ENCODE measurements at regions not wholly inside any gene's neighbourhood (a gene's known extent, or its start where the extent isn't known, plus 50 kb on each side); places are given as distances from the start of the nearest gene placed in this dataset.

- CTCF ChIA-PET: no interaction called here
- Mint-ChIP-seq H3K9me3 (no peaks in the 10 kb centered on the region), H3K4me3 (no peak overlapping the region), H3K36me3 (ENCODE audit: low read depth) (no peaks in the 10 kb centered on the region), H3K27ac (no peak overlapping the region), H3K4me1 (ENCODE audit: low read depth) (peaks cover 4% of the 10 kb centered on the region), H3K27me3 (peaks cover 74% of the 10 kb centered on the region)
- Histone ChIP-seq H3K27me3 (ENCODE audit: control insufficient read depth in 1 of 2, insufficient read depth in 2 of 2, low read length in 2 of 2) (peaks cover 30 to 57% of the 10 kb centered on the region in 2 experiments), H3K27ac (ENCODE audit: low read depth in 1 of 2, low read length in 2 of 2) (no peak overlapping the region), H3K36me3 (ENCODE audit: insufficient read depth, low read length) (no peaks in the 10 kb centered on the region), H3K9me3 (ENCODE audit: control insufficient read depth in 1 of 2, insufficient read depth in 1 of 2, low read length in 2 of 2) (peaks cover 0 to 9% of the 10 kb centered on the region in 2 experiments), H3K4me1 (ENCODE audit: insufficient read depth, low read length) (peaks cover 13% of the 10 kb centered on the region), H3K4me3 (ENCODE audit: low read length) (no peak overlapping the region)
- intact Hi-C loops (cut with DNase I, micrococcal nuclease): no loop called here
- DNase-seq: no peak
- TF ChIP-seq, protein P1, sequence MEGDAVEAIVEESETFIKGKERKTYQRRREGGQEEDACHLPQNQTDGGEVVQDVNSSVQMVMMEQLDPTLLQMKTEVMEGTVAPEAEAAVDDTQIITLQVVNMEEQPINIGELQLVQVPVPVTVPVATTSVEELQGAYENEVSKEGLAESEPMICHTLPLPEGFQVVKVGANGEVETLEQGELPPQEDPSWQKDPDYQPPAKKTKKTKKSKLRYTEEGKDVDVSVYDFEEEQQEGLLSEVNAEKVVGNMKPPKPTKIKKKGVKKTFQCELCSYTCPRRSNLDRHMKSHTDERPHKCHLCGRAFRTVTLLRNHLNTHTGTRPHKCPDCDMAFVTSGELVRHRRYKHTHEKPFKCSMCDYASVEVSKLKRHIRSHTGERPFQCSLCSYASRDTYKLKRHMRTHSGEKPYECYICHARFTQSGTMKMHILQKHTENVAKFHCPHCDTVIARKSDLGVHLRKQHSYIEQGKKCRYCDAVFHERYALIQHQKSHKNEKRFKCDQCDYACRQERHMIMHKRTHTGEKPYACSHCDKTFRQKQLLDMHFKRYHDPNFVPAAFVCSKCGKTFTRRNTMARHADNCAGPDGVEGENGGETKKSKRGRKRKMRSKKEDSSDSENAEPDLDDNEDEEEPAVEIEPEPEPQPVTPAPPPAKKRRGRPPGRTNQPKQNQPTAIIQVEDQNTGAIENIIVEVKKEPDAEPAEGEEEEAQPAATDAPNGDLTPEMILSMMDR (IDR thresholded peaks at IDR 0.05): no peak
- POLR2A ChIA-PET: no interaction called here
- ATAC-seq (ENCODE audit: poor library complexity): no peak
Observed at GRCh38 chr10:23695825-23696420, 257.0 kb downstream of the OTUD1 start.

DNA sequence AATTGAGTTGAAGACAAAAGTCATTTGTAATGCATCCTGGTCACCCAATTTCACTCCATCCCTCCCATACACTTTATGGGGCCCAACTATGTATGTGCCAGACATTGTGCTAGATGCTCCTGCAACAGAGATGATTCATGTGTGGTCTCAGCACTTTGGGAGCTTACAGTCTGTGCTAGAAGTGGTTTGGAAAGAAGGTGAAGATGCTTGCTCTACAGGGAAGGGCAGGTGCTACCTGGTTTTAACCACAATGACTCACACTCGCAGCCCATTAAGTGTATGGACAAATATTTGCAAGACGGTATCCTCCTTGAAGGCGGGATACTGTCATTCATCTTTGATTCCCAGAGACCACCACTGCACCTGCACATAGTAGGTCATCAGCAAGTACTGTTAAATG lies 257.6 kb downstream of the OTUD1 start:
- intact Hi-C loops (cut with DNase I, micrococcal nuclease): no loop called here
- ATAC-seq (ENCODE audit: poor library complexity) (no peak), DNase-seq (no peak)
- Histone ChIP-seq H3K4me3 (ENCODE audit: low read length) (no peak overlapping the region), H3K4me1 (ENCODE audit: insufficient read depth, low read length) (peaks cover 13% of the 10 kb centered on the region), H3K36me3 (ENCODE audit: insufficient read depth, low read length) (no peaks in the 10 kb centered on the region), H3K27me3 (ENCODE audit: control insufficient read depth in 1 of 2, insufficient read depth in 2 of 2, low read length in 2 of 2) (peaks cover 27 to 54% of the 10 kb centered on the region in 2 experiments), H3K27ac (ENCODE audit: low read depth in 1 of 2, low read length in 2 of 2) (no peak overlapping the region), H3K9me3 (ENCODE audit: control insufficient read depth in 1 of 2, insufficient read depth in 1 of 2, low read length in 2 of 2) (peaks cover 0 to 9% of the 10 kb centered on the region in 2 experiments)
- Mint-ChIP-seq H3K9me3 (no peaks in the 10 kb centered on the region), H3K27me3 (peaks cover 71% of the 10 kb centered on the region), H3K36me3 (ENCODE audit: low read depth) (no peaks in the 10 kb centered on the region), H3K4me1 (ENCODE audit: low read depth) (peaks cover 4% of the 10 kb centered on the region), H3K27ac (no peak overlapping the region), H3K4me3 (no peak overlapping the region)
- TF ChIP-seq, protein P1 (IDR thresholded peaks at IDR 0.05): no peak
- ChIA-PET CTCF (no interaction called here), POLR2A (no interaction called here)

GRCh38 chr10:23702977-23703414 lies 264.1 kb downstream of the OTUD1 start:
- no peaks in the 10 kb centered on the region for H3K36me3 ChIP-seq (ENCODE audit: insufficient read depth, low read length)
- H3K27ac Mint-ChIP-seq: no peak overlapping the region
- CTCF ChIA-PET: interaction anchor here (0.8 kb wide), 1 partner anchor 388 kb away, joined by 5 read pairs; no protein-coding TSS in a partner anchor
- H3K4me3 Mint-ChIP-seq: no peak overlapping the region
- no peaks in the 10 kb centered on the region for H3K36me3 Mint-ChIP-seq (ENCODE audit: low read depth)
- peaks cover 0 to 7% of the 10 kb centered on the region in 2 experiments for H3K27me3 ChIP-seq (ENCODE audit: control insufficient read depth in 1 of 2, insufficient read depth in 2 of 2, low read length in 2 of 2)
- ATAC-seq (ENCODE audit: poor library complexity) (peak; percentile 73), DNase-seq (peak; percentile 17 to 77 (median 38))
- H3K9me3 ChIP-seq (ENCODE audit: control insufficient read depth in 1 of 2, insufficient read depth in 1 of 2, low read length in 2 of 2): no peaks in the 10 kb centered on the region
- H3K9me3 Mint-ChIP-seq: no peaks in the 10 kb centered on the region
- no peak overlapping the region for H3K27ac ChIP-seq (ENCODE audit: low read depth in 1 of 2, low read length in 2 of 2)
- H3K4me1 Mint-ChIP-seq (ENCODE audit: low read depth): no peaks in the 10 kb centered on the region
- H3K27me3 Mint-ChIP-seq: peaks cover 43% of the 10 kb centered on the region
- no peak overlapping the region for H3K4me3 ChIP-seq (ENCODE audit: low read length)
- POLR2A ChIA-PET: no interaction called here
- intact Hi-C loops (cut with DNase I, micrococcal nuclease): loop anchor here (1.0 to 2.0 kb wide), 5 partner anchors 186 to 546 kb away; no protein-coding TSS in a partner anchor
- H3K4me1 ChIP-seq (ENCODE audit: insufficient read depth, low read length): no peaks in the 10 kb centered on the region
- TF ChIP-seq, protein P1 (IDR thresholded peaks at IDR 0.05): peak; percentile 71

Measured in CD4-positive, alpha-beta T cell (primary cell).